Neural crest cell (in vitro differentiated cells): ENCODE measurements at regions not wholly inside any gene's neighbourhood (a gene's known extent, or its start where the extent isn't known, plus 50 kb on each side); places are given as distances from the start of the nearest gene placed in this dataset.

Experiments used
- DNase-seq: peaks from one replicate; pipeline ENCODE4 v3.0.0; 2021; ENCODE audit warnings: low read depth, mixed read lengths, low spot score
- H3K27ac Mint-ChIP-seq: one replicate; pipeline ENCODE4 v1.8.0; 2021; ENCODE audit warnings: mild to moderate bottlenecking, mixed read lengths; ENCODE audit not compliant: unreplicated experiment
- H3K27me3 Mint-ChIP-seq: 2 replicates; pipeline ENCODE4 v1.8.0; 2021; ENCODE audit warnings: low read depth, mild to moderate bottlenecking, mixed read lengths
- H3K36me3 Mint-ChIP-seq: 2 replicates; pipeline ENCODE4 v1.8.0; 2021; ENCODE audit warnings: low read depth, mild to moderate bottlenecking, mixed read lengths
- H3K4me1 Mint-ChIP-seq: 2 replicates; pipeline ENCODE4 v1.8.0; 2021; ENCODE audit warnings: mixed read lengths
- H3K4me3 Mint-ChIP-seq: one replicate; pipeline ENCODE4 v1.8.0; 2021; ENCODE audit warnings: mild to moderate bottlenecking, mixed read lengths
- H3K9me3 Mint-ChIP-seq: 2 replicates; pipeline ENCODE4 v1.8.0; 2021; ENCODE audit warnings: mixed read lengths
- CTCF ChIP-seq: fragments of 200-600 bp; sonication (generic); conservative IDR thresholded peaks from 2 replicates; pipeline ENCODE4 v1.5.0; 2021; ENCODE audit warnings: antibody characterized with exemption, mild to moderate bottlenecking

GRCh38 chr5:172572440-172572839 is 68.6 kb upstream of the NEURL1B start:
- no peak for DNase-seq
- Mint-ChIP-seq H3K4me1 (peaks cover 45% of the 10 kb centered on the region), H3K36me3 (no peaks in the 10 kb centered on the region), H3K27ac (no peak overlapping the region), H3K9me3 (no peaks in the 10 kb centered on the region), H3K4me3 (no peak overlapping the region), H3K27me3 (peaks cover 3% of the 10 kb centered on the region)
- TF ChIP-seq CTCF: no peak

GRCh38 chr5:172571892-172572291 is 69.2 kb upstream of the NEURL1B start:
- no peak overlapping the region for H3K4me3 Mint-ChIP-seq
- TF ChIP-seq CTCF: no peak
- DNase-seq: no peak
- no peaks in the 10 kb centered on the region for H3K36me3 Mint-ChIP-seq
- no peaks in the 10 kb centered on the region for H3K9me3 Mint-ChIP-seq
- H3K4me1 Mint-ChIP-seq: peaks cover 41% of the 10 kb centered on the region
- peaks cover 3% of the 10 kb centered on the region for H3K27me3 Mint-ChIP-seq
- H3K27ac Mint-ChIP-seq: no peak overlapping the region

GRCh38 chr5:172571413-172571812 is 69.7 kb upstream of the NEURL1B start:
- Mint-ChIP-seq H3K27ac (no peak overlapping the region), H3K9me3 (no peaks in the 10 kb centered on the region), H3K4me3 (no peak overlapping the region), H3K4me1 (peaks cover 40% of the 10 kb centered on the region), H3K36me3 (no peaks in the 10 kb centered on the region), H3K27me3 (peaks cover 3% of the 10 kb centered on the region)
- DNase-seq: no peak
- no peak for TF ChIP-seq CTCF

- no peak overlapping the region for H3K4me3 Mint-ChIP-seq
- no peak for DNase-seq
- H3K27ac Mint-ChIP-seq: no peak overlapping the region
- H3K27me3 Mint-ChIP-seq: peaks cover 3% of the 10 kb centered on the region
- H3K4me1 Mint-ChIP-seq: peaks cover 34% of the 10 kb centered on the region
- no peaks in the 10 kb centered on the region for H3K36me3 Mint-ChIP-seq
- no peak for TF ChIP-seq CTCF
- H3K9me3 Mint-ChIP-seq: no peaks in the 10 kb centered on the region
Observed at GRCh38 chr5:172570594-172571334, 70.3 kb upstream of the NEURL1B start.

GRCh38 chr5:172569861-172570558 is 71.1 kb upstream of the NEURL1B start:
- H3K4me3 Mint-ChIP-seq: no peak overlapping the region
- TF ChIP-seq CTCF: no peak
- no peaks in the 10 kb centered on the region for H3K9me3 Mint-ChIP-seq
- DNase-seq: no peak
- no peaks in the 10 kb centered on the region for H3K36me3 Mint-ChIP-seq
- H3K4me1 Mint-ChIP-seq: peaks cover 34% of the 10 kb centered on the region
- H3K27ac Mint-ChIP-seq: peak overlapping the region; percentile 28
- H3K27me3 Mint-ChIP-seq: peaks cover 3% of the 10 kb centered on the region
